HEK293T (cell line): ENCODE measurements at regions not wholly inside any gene's neighbourhood (a gene's known extent, or its start where the extent isn't known, plus 50 kb on each side); places are given as distances from the start of the nearest gene placed in this dataset.

Experiments used
- CTCF ChIA-PET: fragments of 350-600 bp; formaldehyde crosslinking; extraction: SDS; loops from one replicate; lab custom pipeline; 2021; ENCODE audit warnings: antibody characterized with exemption, inconsistent platforms; lab: Yijun Ruan, JAX
- POLR2A ChIA-PET: fragments of 350-600 bp; formaldehyde crosslinking; extraction: SDS; loops from one replicate; lab custom pipeline; 2020; ENCODE audit warnings: antibody characterized with exemption, inconsistent platforms; lab: Yijun Ruan, JAX
- DNase-seq: peaks from one replicate; pipeline ENCODE4 v3.0.0; 2012; ENCODE audit warnings: mixed read lengths; ENCODE audit errors: extremely low spot score
- ARNT ChIP-seq: fragments of 450-650 bp; IDR thresholded peaks from 2 replicates; pipeline ENCODE4 v1.6.1; 2017; ENCODE audit warnings: mild to moderate bottlenecking
- BHLHE40 ChIP-seq: fragments of 450-650 bp; IDR thresholded peaks from 2 replicates; pipeline ENCODE4 v1.6.1; 2016; ENCODE audit warnings: mild to moderate bottlenecking, moderate library complexity, borderline replicate concordance
- CTBP1 ChIP-seq: fragments of 450-650 bp; IDR thresholded peaks from 2 replicates; pipeline ENCODE4 v1.6.1; 2016; ENCODE audit warnings: borderline replicate concordance
- ELF4 ChIP-seq: fragments of 450-650 bp; IDR thresholded peaks from 2 replicates; pipeline ENCODE4 v1.6.1; 2017; ENCODE audit warnings: antibody characterized with exemption
- FOXA1 ChIP-seq: fragments of 450-650 bp; IDR thresholded peaks from 2 replicates; pipeline ENCODE4 v1.6.1; 2016; ENCODE audit warnings: mild to moderate bottlenecking
- FOXK2 ChIP-seq: fragments of 450-650 bp; IDR thresholded peaks from 2 replicates; pipeline ENCODE4 v1.6.1; 2016; ENCODE audit warnings: mild to moderate bottlenecking
- FOXM1 ChIP-seq: fragments of 450-650 bp; IDR thresholded peaks from 2 replicates; pipeline ENCODE4 v1.6.1; 2017; ENCODE audit warnings: mild to moderate bottlenecking, borderline replicate concordance
- HDGF ChIP-seq: fragments of 450-650 bp; IDR thresholded peaks from 2 replicates; pipeline ENCODE4 v1.6.1; 2017; ENCODE audit warnings: antibody characterized with exemption, borderline replicate concordance
- L3MBTL2 ChIP-seq: fragments of 450-650 bp; conservative IDR thresholded peaks from 2 replicates; pipeline ENCODE4 v1.6.1; 2016; ENCODE audit warnings: mild to moderate bottlenecking
- LEF1 ChIP-seq: fragments of 450-650 bp; IDR thresholded peaks from 2 replicates; pipeline ENCODE4 v1.6.1; 2017; ENCODE audit warnings: mild to moderate bottlenecking, borderline replicate concordance
- NFRKB ChIP-seq: fragments of 450-650 bp; IDR thresholded peaks from 2 replicates; pipeline ENCODE4 v1.6.1; 2016; ENCODE audit warnings: mild to moderate bottlenecking, moderate library complexity
- PKNOX1 ChIP-seq: fragments of 450-650 bp; IDR thresholded peaks from 2 replicates; pipeline ENCODE4 v1.6.1; 2016
- SP1 ChIP-seq: fragments of 450-650 bp; IDR thresholded peaks from 2 replicates; pipeline ENCODE4 v1.6.1; 2017
- SUZ12 ChIP-seq: fragments of 450-650 bp; IDR thresholded peaks from 2 replicates; pipeline ENCODE4 v1.6.1; 2016; ENCODE audit warnings: mild to moderate bottlenecking
- TARDBP ChIP-seq: fragments of 450-650 bp; IDR thresholded peaks from 2 replicates; pipeline ENCODE4 v1.6.1; 2016
- ZNF384 ChIP-seq: fragments of 450-650 bp; IDR thresholded peaks from 2 replicates; pipeline ENCODE4 v1.6.1; 2016

DNA sequence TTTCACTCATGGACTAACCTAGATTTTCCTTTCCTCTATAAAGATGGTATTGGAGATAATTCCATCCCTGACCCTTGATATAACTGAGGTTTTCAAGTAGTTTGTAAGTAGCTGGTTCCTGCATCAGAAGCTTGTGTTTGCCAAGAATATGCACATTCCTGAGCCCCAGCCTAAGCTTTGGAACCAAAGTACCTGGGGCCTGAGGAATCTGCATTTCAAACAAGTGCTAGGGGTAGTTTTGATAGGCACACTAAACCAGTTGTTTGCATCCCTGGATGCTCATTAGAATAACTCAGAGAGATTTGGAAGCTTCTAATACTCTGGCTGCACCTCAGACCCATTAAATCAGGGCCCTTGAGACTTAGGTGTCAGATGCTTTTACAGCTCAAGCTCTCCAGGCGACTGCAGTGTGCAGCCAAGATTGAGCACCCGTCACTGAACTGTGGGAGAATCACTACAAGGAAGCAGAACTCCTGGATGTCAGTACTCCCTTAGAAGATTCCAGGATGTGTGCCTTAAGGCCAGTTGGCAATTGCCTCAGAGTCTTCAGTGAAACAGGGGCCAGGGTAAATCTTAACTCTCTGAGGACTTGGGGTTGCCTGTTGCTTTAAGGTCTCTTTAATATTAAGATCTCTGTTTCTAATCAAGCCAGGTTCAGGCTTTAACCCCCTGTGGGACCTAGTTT is 565.0 kb downstream of the REEP3 start:
- POLR2A ChIA-PET = no interaction called here
- DNase-seq = no peak
- TF ChIP-seq ELF4 = no peak
- TF ChIP-seq HDGF = no peak
- TF ChIP-seq TARDBP = no peak
- no peak for TF ChIP-seq PKNOX1
- no peak for TF ChIP-seq ARNT
- no peak for TF ChIP-seq LEF1
- no peak for TF ChIP-seq CTBP1
- TF ChIP-seq NFRKB = no peak
- no peak for TF ChIP-seq FOXA1
- TF ChIP-seq SUZ12 = no peak
- TF ChIP-seq ZNF384 = no peak
- TF ChIP-seq SP1 = no peak
- no peak for TF ChIP-seq FOXK2
- no peak for TF ChIP-seq BHLHE40
- no peak for TF ChIP-seq L3MBTL2
- TF ChIP-seq FOXM1 = no peak
- CTCF ChIA-PET = no interaction called here

- ChIA-PET POLR2A (no interaction called here), CTCF (no interaction called here)
- no peak for TF ChIP-seq PKNOX1
- TF ChIP-seq HDGF = no peak
- no peak for DNase-seq
Measured at GRCh38 chr10:64089648-64090047, 568.4 kb downstream of the REEP3 start.

DNA sequence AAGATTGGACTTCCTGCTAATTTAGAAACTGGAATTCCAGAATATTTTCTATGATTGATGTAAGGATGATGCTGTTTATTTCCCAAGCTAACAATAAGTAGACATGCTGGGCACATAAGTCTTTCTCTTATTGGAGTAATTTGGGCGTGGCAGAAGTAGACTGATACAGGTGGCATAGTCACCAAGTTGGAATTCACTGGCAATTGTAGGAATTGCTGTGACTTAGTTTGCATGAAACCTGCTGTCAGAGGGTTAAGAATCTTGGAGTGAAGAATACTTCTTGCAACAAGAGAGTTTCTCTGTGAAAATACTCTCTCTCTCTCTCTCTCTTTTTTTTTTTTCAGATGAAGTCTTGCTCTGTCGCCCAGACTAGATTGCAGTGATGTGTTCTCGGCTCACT is 569.7 kb downstream of the REEP3 start:
- CTCF ChIA-PET = interaction anchor here (0.6 kb wide), 1 partner anchor 379 kb away, joined by 3 read pairs; no protein-coding TSS in a partner anchor
- TF ChIP-seq SP1 (no peak), ELF4 (no peak), FOXM1 (no peak)
- POLR2A ChIA-PET = no interaction called here
- DNase-seq = no peak

GRCh38 chr10:64091897-64092296 is 570.7 kb downstream of the REEP3 start:
- no peak for TF ChIP-seq CTBP1
- TF ChIP-seq BHLHE40 = no peak
- no peak for TF ChIP-seq FOXA1
- no peak for TF ChIP-seq ELF4
- TF ChIP-seq HDGF = no peak
- no peak for TF ChIP-seq SP1
- no peak for TF ChIP-seq ARNT
- TF ChIP-seq L3MBTL2 = no peak
- TF ChIP-seq LEF1 = no peak
- no peak for TF ChIP-seq SUZ12
- no peak for TF ChIP-seq TARDBP
- TF ChIP-seq PKNOX1 = no peak
- TF ChIP-seq ZNF384 = no peak
- no peak for TF ChIP-seq FOXK2
- no peak for TF ChIP-seq FOXM1
- ChIA-PET CTCF (no interaction called here), POLR2A (no interaction called here)
- peak; percentile 12 for DNase-seq

DNA sequence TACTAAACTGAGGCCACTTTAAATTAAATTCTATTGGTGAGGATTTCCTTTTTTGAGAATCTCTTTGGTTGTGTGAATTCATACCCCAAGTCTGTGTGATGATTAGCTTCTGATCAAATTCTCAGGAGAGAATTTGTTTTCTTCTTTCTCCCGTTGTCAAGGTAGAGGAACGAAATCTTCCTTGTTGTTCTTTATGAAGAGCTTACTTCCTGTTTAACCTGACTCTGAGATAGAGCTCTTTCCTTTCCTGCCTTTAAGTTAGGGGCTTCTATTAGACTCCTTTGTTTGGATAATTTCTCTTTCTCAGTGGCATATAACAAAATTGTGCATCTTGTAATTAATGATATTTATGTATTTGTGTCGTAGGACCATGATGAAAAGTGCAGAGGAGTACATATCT is 572.1 kb downstream of the REEP3 start:
- no peak for DNase-seq
- TF ChIP-seq FOXA1 = no peak
- TF ChIP-seq ELF4 = no peak
- no peak for TF ChIP-seq L3MBTL2
- no peak for TF ChIP-seq ARNT
- TF ChIP-seq CTBP1 = no peak
- no peak for TF ChIP-seq PKNOX1
- TF ChIP-seq TARDBP = no peak
- TF ChIP-seq FOXM1 = no peak
- TF ChIP-seq ZNF384 = no peak
- TF ChIP-seq HDGF = no peak
- no peak for TF ChIP-seq NFRKB
- TF ChIP-seq FOXK2 = no peak
- TF ChIP-seq SUZ12 = no peak
- CTCF ChIA-PET = interaction anchor here (0.7 kb wide), 1 partner anchor 282 kb away, joined by 3 read pairs; no protein-coding TSS in a partner anchor
- POLR2A ChIA-PET = no interaction called here

- POLR2A ChIA-PET = no interaction called here
- CTCF ChIA-PET = interaction anchor here (0.7 kb wide), 1 partner anchor 282 kb away, joined by 3 read pairs; no protein-coding TSS in a partner anchor
- no peak for TF ChIP-seq ARNT
- no peak for TF ChIP-seq ELF4
- no peak for TF ChIP-seq CTBP1
- TF ChIP-seq LEF1 = no peak
- no peak for TF ChIP-seq BHLHE40
- no peak for TF ChIP-seq PKNOX1
- TF ChIP-seq HDGF = no peak
- no peak for TF ChIP-seq L3MBTL2
- TF ChIP-seq ZNF384 = no peak
- no peak for DNase-seq
Measured at GRCh38 chr10:64093946-64094535, 572.8 kb downstream of the REEP3 start.
